ENCODE measurements at regions not wholly inside any gene's neighbourhood (a gene's known extent, or its start where the extent isn't known, plus 50 kb on each side); places are given as distances from the start of the nearest gene placed in this dataset.
"Not testable (repeated sequence)": the region's sequence is repeated elsewhere in the genome, so short reads cannot be mapped to it uniquely, and the experiment has no call there.

DNA sequence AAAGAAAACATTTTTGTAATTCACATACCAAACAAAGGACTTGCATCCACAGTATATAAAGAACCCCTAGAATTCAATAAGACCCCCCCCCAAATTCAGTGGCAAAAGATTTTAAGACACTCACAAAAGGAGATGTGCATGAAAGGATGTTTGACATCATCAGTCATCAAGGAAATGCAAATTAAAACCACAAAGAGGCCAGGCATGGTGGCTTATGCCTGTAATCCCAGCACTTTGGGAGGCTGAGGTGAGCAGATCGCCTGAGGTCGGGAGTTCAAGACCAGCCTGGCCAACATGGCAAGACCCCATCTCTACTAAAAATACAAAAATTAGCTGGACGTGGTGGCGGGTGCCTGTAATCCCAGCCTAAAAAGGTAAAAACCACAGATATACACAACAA lies 61.3 kb downstream of the AIPL1 start:
- DNase-seq = not testable (repeated sequence)

DNA sequence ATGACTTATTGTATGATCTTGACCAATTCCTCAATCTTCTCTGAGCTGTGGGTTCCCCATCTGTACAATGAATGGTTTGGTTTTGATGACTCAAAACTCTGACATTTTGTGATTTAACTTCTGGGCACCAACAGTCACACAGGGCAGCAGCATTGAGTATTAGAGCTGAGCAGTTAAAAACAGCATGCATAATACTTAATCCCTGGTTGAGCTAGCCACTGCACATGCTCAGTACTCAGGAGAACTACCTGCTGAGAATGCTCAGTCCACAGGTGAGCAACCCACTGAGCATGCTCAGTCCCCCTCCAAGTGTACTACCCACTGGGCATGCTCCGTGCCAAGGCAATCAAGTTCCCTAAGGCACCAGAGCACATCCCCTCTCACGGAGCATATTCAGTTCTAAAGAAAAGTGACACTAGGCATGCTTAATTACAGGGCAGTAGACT lies 68.7 kb downstream of the AIPL1 start:
- no peak for DNase-seq

DNA sequence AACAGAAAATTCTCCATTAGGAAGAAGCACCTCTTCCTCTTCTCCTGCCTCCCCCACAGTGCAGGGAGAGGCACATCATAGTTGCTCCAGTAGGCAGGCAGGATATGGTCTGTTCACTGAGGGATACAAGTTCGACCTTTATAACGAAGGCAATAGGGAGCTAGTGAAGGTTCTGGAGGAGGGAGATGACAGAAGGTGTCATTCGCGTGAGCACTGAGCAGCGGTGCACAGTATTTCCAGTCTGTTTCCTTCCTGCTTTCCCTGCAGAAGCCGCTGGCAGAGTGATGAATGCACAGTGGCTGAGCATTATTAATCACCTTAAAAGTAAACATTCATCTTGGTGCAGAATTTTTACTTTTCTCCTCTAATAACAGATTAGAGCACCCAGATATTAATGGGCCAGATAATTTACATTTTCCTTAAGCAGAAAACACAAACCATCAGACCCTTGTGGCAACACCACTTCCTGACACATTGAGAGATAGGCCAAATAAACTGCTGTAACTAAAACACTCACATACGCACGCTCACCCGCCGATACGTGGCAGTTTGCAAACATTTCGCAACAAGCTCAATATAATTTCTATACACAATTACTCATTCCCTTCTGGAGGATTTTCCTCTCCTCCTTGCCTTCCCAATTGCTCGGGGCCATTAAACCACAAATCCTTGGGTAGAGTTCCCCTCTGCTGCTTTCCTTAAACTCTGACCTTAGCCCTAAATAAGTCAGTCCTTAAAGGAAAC lies 69.5 kb downstream of the AIPL1 start:
- DNase-seq = no peak

DNA sequence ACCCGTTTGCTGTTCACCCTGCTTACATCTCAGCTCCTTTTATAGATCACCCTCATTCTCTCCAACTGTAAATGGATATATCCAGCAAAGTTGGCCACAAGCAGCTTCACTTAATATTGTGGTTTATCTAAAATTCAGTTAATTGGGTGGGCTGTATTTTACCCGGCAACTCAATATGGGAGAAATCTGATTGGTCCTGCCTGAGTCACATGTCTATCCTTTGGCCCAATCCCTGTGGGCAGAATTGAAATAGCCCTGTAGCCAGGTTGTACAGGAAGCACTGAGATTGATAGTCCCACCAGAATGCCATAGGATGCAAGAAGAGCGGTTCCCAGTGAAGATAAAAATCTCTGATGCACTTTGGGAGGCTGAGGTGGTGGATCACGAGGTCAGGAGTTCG lies 73.2 kb downstream of the AIPL1 start:
- no peak for DNase-seq

DNA sequence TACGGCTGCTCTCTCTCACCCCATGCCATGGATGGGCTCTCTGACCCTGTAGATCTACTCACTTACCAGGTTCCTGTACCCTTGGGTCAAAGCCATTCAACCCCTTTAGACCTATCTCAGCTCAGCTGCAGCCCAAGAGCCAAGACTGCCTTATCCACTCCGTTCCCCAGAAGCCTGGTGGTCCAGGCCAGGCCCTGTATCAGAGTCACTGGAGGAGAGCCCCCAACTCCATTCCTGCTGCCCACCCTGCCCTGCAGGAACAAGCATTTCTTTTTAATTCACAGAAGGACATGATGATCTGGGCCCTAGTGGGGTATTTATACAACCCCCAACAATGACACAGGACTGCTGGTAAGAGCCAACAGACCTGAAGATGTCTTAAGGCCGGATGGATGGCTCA lies 76.8 kb downstream of the AIPL1 start:
- DNase-seq = no peak

DNA sequence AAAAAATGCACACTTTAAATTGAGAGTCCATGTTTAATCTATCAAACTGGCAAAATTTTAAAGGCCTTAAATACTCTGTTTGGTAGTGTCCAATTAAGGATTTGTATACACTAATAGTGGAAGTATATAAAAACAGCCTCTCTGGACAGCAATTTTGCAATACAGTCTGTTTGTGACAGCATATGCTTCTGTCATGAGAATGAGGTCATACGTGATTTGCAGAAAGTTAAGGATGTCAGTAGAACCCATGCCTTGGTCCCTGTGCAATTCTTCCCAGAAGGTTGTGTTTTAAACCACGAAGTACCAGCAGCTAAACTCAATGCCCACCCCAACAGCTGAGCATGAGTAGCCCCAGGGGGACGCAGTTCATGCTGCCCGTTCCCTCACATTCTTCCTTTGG lies 78.4 kb downstream of the AIPL1 start:
- no peak for DNase-seq

DNA sequence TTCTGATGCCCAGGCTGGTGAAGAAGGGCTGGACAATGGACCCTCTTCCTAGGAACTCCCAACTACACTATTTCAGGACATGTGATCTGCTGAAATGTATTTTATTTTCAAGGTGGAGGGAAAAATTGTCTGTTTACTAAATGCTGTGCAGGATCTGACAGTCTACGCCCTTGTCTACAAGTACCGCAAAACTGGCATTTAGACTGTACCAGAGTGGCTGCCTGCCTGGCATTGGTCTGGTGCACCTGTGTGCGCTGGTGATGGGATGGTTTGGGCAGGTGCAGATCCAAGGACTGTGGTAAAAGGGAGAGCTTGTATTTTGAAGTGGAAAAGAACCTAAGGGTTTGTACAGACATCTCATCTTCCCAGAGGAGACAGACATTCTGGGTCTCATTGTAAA lies 79.7 kb downstream of the AIPL1 start:
- DNase-seq = no peak

DNA sequence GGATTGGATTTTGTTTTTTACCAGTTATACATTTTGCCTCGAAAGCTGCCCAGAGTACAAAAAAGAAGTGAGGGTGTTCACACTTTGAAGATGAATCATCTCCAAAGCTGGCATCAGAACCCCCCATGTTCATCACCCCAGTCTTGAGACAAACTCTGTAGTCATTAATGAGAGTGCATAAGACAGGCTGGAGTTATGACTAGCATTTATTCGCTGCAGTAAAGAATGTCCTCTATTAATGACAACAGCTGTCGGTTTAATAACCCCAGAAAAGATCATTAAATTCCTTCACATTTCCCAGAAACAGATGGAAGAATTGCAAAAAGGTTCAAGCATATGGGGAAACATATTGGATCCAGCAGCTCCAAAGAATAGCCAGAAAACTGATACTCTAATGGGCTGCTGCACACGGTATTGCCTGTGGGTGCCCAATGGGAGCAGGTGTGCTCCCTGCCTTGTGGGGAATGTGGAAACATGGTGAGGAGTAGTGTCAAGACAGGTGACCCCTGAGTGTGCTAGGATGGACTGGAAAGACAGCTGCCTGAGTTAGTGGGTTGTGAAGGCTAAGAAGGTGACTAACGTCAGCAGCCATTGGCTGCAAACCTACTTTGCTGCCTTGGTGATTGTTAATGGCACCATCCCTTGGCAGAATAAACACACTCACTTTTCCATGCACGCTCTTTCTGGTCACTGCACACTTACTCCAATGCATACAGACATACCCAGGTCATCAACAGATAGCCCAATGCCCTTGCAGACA lies 81.9 kb downstream of the AIPL1 start:
- no peak for DNase-seq

DNA sequence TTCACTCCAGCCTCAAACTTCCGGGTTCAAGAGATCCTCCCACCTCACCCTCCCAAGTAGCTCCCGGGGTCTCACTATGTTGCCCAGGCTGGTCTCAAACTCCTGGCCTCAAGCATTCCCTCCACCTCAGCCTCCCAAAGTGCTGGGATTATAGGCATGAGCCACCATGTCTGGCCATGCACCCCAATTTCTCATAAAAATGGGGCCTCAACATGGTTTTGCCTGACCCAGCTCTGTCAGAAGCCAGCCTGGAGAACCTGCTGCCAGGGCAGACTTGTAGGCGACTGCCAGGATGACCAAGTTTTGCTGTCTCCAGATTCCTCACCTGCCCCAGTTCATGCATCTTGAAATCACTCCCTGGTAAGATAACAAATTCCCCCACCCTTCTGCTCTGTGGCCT lies 82.9 kb downstream of the AIPL1 start:
- no peak for DNase-seq

DNA sequence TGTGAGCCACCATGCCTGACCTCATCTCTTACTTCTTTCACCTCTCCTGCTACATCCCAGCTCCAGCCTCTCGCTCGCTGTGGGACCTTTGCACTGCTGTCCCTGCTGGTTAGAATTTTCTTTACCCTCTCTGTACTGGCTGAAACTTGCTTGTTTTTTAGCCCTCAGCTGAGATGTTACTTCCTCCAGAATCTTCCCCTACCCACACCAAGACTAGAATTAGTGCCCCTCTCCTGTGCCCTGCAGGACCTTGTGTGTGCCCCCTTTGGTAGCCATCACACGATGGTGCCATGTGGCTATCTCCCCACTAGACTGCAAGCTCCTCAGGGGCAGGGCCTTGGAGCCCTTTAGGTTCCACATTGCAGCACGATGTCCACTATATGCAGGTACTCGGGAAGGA lies 84.1 kb downstream of the AIPL1 start:
- DNase-seq = no peak

DNA sequence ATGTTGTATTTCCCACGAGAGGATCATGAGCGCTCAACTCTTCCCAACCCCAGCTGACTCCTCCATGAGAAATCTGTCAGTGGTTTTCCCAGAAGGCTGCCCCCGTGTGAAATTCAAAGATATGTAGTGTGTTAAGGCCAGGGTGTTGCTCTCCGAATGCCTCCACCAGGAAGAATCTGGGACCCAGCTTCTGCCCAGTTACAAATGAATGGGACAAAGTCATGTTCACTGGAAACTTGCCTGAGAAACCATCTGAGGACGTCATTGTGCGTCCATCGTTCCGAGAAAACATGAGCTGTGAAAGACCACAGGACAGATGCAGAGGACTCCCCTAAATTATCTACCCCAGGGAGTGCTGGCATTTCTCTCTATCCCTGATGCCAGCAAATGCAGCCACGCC lies 86.0 kb downstream of the AIPL1 start:
- DNase-seq = no peak

DNA sequence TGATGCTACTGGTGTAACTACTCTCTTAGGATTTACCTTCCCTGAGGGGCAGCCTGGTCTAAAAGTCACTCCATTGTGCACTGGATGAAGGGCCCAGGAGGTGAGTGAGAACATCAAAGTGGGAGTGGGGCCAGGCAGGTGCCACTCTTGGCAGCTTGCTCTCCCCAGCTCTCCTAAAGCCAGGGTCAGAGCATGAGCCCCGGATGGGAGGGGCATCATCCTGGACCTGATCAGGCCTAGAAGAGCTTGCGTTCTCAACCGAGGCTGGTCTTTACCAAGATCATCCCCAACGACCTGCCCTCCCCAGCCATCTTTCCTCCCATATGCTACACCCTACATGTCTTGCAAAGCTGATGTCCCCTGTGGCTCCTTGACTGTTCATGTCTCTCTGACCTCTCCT lies 87.1 kb downstream of the AIPL1 start:
- no peak for DNase-seq

DNA sequence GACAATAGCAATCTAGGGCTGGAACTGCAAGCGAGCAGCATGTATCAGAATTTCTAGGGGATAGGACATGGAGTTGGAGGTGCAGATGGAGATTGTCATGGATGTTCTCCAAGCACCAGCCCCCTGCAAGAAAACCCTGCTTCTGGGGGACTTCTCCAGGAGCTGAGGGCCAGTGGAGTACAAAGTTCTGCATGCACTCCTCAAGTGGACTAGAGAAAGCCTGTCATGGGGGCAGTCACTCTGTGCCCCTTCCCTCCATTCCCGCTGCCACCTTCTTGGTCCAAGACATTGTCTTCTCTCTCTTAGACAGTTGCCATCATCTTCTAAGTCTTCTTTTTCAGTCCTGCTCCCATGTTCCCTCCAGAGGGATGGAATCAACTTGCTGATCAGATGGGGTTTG lies 87.9 kb downstream of the AIPL1 start:
- no peak for DNase-seq

DNA sequence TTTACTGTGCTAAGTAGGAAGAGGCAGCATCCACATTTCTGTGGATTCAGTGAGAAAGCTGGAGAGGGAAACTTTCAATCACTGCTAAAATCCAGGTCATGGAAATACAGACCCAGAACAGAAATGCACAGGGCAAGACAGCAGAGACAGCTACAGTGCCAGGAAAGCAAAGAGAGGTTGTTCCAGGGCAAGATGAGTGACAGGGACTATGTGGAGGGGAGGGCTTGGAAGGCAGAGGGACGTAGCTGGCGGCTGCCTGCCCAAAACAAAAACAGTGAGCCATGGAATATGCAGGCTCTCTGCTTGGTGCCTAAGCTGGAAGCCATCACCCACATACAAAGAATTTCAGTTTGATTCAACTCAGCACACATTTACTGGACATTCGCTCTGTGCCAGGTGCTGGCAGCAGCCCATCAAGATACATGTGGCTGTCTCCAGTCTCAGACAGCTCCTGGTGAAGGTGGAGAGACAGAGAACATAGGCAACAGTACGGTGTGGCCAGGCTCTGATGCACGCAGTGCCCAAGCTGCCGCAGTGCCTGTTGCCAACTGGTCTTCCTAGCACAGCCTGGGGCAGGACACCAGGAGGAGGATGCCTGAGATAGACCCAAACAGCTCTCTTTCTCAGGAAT lies 88.7 kb downstream of the AIPL1 start:
- no peak for DNase-seq

DNA sequence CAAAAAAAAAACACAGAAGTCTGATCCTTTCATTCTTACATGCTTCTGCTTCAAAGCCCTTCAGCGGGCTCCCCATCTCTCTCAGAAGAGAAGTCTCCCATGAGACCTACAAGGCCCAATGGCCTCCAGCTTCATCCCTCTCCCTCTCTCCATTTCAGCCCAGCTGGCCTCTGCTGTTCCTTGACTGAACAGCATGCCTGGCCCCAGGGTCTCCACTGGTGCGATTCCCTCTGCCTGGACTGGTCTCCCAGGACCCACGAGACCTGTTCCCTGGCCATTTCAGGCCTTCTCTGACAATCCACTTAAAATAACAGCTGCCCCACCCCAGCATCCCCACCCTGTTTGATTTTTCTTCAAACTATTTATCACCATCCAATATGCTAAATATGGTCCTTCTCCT lies 91.2 kb downstream of the AIPL1 start:
- DNase-seq = no peak

DNA sequence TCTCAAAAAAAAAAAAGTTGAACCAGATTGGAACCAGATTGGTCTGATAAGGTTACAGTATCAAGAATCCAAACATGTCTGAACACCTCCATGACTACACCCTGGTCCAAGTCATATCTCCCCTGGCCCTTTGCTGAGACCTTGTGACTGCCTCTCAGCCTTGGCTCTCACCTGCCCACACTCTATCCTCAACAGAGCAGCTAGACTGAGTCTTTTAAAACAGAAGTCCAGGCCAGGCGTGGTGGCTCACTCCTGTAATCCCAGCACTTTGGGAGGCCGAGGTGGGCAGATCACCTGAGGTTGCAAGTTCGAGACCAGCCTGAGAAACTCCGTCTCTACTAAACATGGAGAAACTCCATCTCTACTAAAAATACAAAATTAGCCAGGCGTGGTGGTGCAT lies 91.7 kb downstream of the AIPL1 start:
- DNase-seq = no peak

DNA sequence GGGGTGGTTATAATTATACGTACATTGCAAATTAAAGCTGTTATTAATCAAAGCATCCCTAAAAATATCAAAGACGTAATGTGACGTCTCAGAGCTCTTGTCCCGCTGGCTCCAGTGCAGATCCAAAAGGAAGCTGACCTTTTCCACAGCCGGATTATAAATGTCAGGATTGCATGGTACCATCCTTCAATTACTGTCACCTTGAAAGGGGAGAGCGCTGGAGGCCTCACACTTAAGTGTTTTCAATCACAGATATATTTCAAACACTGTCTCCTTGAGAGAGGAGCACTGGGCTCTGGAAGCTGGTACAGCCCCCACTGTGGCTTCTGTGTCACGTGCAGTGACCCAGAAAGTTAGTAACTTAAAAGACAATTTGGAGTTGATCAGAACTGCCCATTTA lies 94.2 kb downstream of the AIPL1 start:
- no peak for DNase-seq

DNA sequence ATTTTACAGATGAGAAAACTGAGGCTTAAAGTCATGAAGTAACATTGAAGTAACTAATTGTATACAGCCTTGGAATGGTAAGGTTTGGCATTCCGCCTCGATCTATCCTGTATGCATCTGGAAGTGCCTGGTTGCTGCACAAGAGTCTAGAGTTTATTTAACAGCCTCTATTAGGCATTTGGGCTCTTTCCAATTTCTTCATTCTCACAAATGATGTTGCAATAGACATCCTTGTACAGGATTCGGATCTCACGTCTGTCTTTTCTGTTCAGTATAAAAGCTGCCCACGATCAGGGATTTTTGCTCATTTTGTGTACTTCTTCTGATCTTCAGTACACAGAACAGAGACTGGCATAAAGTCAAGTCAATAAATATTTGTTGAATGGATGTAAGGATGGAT lies 100.5 kb downstream of the AIPL1 start:
- no peak for DNase-seq

DNA sequence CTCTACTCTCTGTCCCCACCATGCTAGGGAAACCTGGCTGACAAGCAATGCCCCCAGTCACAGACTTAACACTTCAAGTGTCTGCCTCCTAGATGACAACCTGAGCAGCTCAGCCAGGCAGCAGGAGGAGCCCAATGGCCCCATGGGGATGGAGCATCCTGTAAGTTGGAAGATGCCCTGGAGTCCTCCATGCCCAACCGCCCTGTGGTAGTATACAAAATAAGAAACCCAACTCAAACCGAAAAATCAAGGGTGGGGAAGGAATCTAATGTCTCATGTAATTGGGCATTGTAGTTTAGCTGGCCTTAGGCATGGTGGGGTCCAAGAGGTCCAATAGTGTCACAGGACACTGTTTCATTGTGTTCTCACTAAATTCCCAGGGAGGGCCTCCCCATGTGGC lies 104.0 kb downstream of the AIPL1 start:
- no peak for DNase-seq

DNA sequence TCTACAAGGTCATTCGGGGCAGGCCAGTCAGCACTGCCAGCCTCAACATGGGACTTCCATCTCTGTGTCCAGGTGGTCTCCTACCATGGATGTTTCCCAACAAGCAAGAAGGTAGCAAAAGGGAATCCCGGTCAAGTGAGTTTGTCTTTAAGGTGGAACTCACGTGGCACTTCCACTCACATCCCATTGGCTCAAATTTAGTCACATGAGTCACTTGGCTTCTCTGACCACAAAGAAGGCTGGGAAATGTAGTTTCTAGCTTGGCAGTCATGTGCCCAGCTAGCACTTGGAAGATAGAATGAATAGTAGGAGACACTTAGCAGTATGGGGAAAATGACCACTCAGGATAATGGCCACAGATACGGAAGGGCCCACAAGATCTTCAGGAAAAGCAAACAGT lies 106.6 kb downstream of the AIPL1 start:
- no peak for DNase-seq

DNA sequence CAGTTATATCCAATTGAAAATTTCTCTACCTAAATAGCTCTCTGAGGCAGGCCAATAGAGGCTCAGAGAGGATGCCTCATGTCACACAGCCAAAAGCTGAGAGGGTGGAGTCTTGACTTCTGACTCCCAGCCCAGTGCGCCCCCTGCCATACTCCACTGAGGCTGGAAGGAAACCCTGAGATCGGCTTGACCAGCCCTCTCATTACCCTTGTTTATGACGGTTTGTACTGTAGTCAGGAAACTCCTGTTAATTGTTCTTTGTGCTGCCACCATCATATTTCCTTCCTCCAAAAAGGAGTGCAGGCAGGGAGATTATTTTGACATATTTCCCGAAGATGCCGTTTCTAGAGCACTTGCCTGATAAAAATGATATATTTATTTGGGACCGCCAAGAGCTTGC lies 107.9 kb downstream of the AIPL1 start:
- DNase-seq = no peak

DNA sequence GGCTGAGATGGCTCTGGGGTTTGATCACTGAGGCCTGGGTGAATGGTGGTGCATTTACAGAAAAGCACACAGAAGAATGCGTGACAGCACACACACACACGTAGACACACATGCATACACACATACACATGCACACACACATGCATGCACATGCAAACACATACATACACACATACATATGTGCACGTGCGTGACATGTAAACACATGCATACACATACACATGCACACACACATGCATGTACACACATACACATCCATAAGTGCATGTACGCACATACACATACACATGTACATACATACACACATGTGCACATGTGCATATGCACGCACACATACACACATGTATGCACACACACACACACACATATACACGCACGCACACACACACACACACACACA lies 108.4 kb downstream of the AIPL1 start:
- DNase-seq = no peak

DNA sequence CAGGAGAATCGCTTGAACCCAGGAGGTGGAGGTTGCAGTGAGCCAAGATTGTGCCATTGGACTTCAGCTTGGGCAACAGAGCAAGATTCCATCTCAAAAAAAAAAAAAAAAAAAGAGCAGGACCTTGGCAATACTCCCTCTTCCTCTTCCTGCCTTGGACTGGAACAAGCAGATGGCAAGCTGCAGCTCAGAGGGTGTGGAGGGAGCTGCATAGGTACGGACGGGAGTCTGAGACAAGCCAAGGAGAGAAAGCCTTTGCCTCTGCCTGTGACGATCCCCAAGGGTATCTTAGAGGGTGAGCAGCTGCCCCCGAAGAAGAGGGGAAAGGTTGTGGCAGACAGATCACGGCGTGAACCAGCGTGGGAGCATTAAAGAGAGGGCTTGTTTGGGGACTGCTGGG lies 109.2 kb downstream of the AIPL1 start:
- DNase-seq = no peak

DNA sequence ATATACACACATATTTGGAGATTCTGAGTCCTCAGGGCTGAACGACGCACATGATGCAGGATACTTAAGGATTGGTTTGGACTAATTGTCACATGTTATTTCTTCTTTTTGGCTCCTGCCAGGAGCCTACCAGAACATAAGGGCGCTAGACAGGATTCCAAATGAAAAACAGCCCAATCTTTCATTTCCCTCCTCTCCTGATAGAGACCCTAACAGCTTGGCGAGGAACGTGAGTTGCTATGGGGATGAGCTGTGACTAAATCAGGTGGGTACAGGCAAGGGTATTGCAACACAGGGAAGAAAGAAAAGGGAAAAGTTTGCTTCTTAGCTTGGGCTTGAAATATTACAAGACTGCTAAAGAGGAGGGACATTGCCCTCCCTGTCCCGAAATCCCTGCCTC lies 109.9 kb downstream of the AIPL1 start:
- DNase-seq = no peak

Data from stimulated activated CD4-positive, alpha-beta T cell treated with anti-CD3 and anti-CD28 coated beads, Interleukin-12 subunit alpha, Interleukin-12 subunit beta, amount 100 ng/mL, for 4 hours (primary cell).